DND-41 (cell line): ENCODE measurements at regions not wholly inside any gene's neighbourhood (a gene's known extent, or its start where the extent isn't known, plus 50 kb on each side); places are given as distances from the start of the nearest gene placed in this dataset.

Experiments
- ATAC-seq: fragments of 200-7000 bp; cut with Tn5 transposase; 3 replicates; pipeline ENCODE4 v1.9.1; 2021; ENCODE audit warnings: low read depth; ENCODE audit not compliant: insufficient read depth
- DNase-seq: peaks from one replicate; pipeline ENCODE4 v3.0.0-alpha.2; 2020
- H2AFZ ChIP-seq: 2 replicates; pipeline ENCODE4 v1.6.0; 2012; ENCODE audit warnings: low read depth, low read length
- H3K27ac ChIP-seq: 2 replicates; pipeline ENCODE4 v1.5.1; 2012; ENCODE audit warnings: low read length, inconsistent platforms
- H3K27me3 ChIP-seq: fragments of 200-600 bp; sonication (generic); 2 replicates; pipeline ENCODE4 v1.6.0; 2012; ENCODE audit warnings: low read length, mild to moderate bottlenecking, inconsistent platforms; ENCODE audit not compliant: insufficient read depth, poor library complexity
- H3K36me3 ChIP-seq: 2 replicates; pipeline ENCODE4 v1.5.1; 2012; ENCODE audit warnings: low read length, inconsistent platforms; ENCODE audit not compliant: insufficient read depth
- H3K4me1 ChIP-seq: 2 replicates; pipeline ENCODE4 v1.5.1; 2012; ENCODE audit warnings: mild to moderate bottlenecking, low read length; ENCODE audit not compliant: insufficient read depth
- H3K4me2 ChIP-seq: 2 replicates; pipeline ENCODE4 v1.6.0; 2012; ENCODE audit warnings: mild to moderate bottlenecking, moderate library complexity, low read length, inconsistent platforms; ENCODE audit not compliant: insufficient read depth
- H3K4me3 ChIP-seq, 2 experiments: fragments of 200-600 bp in 1 of 2; shearing (Covaris generic) in 1 of 2; 2 replicates each; pipeline ENCODE4 v1.5.1; 2012 to 2016; ENCODE audit warnings: inconsistent platforms in 2 of 2, low read length in 2 of 2, mild to moderate bottlenecking in 2 of 2, low read depth in 1 of 2, moderate library complexity in 1 of 2
- H3K79me2 ChIP-seq: 2 replicates; pipeline ENCODE4 v1.6.0; 2012; ENCODE audit warnings: low read length, inconsistent platforms; ENCODE audit not compliant: insufficient read depth
- H3K9ac ChIP-seq: 2 replicates; pipeline ENCODE4 v1.6.0; 2012; ENCODE audit warnings: low read depth, mild to moderate bottlenecking, inconsistent platforms, low read length, moderate library complexity
- H3K9me3 ChIP-seq: 2 replicates; pipeline ENCODE4 v1.5.1; 2012; ENCODE audit warnings: low read length, moderate library complexity, mild to moderate bottlenecking, inconsistent platforms; ENCODE audit not compliant: insufficient read depth, severe bottlenecking
- H4K20me1 ChIP-seq: 2 replicates; pipeline ENCODE4 v1.6.0; 2012; ENCODE audit warnings: low read length; ENCODE audit not compliant: insufficient read depth
- CTCF ChIP-seq: IDR thresholded peaks from 2 replicates; pipeline ENCODE4 v1.5.1; 2012; ENCODE audit warnings: borderline replicate concordance, low read length, moderate library complexity, mild to moderate bottlenecking; ENCODE audit not compliant: poor library complexity, severe bottlenecking; ENCODE audit errors: extremely low read depth
- EZH2 ChIP-seq: IDR thresholded peaks from 3 replicates; pipeline ENCODE4 v1.6.1; 2012; ENCODE audit warnings: borderline replicate concordance, low read depth, mild to moderate bottlenecking, moderate library complexity, low read length, inconsistent platforms; ENCODE audit not compliant: severe bottlenecking

DNA sequence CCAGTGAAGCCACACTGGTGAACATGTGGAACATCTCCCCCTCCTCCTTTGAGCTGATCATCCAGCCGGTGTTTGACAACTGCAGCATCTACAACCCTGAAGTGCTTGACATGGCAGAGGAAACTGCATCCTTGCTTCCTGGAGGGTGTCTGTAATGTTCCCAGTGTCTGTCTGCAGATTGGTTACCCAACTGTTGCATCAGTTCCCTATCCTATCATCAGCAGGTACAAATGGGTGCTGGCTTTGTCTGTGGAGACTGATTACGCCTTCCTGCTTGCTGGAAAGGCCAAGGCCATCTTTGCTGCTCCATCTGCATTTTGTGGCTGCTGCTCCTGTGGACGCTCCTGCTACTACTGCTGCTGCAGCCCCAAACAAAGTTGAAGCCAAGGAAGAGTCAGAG, 83.5 kb downstream of the SKA1 start:
- Histone ChIP-seq H3K27me3 (peaks cover 2% of the 10 kb centered on the region), H3K9ac (no peak overlapping the region), H3K4me1 (no peaks in the 10 kb centered on the region), H3K4me3 (no peak overlapping the region), H3K4me2 (no peak overlapping the region), H2AFZ (no peak overlapping the region), H4K20me1 (no peaks in the 10 kb centered on the region), H3K9me3 (no peaks in the 10 kb centered on the region), H3K79me2 (no peaks in the 10 kb centered on the region), H3K36me3 (no peaks in the 10 kb centered on the region), H3K27ac (no peak overlapping the region)
- no peak for TF ChIP-seq EZH2
- no peak for TF ChIP-seq CTCF
- ATAC-seq: no peak
- DNase-seq: no peak

DNA sequence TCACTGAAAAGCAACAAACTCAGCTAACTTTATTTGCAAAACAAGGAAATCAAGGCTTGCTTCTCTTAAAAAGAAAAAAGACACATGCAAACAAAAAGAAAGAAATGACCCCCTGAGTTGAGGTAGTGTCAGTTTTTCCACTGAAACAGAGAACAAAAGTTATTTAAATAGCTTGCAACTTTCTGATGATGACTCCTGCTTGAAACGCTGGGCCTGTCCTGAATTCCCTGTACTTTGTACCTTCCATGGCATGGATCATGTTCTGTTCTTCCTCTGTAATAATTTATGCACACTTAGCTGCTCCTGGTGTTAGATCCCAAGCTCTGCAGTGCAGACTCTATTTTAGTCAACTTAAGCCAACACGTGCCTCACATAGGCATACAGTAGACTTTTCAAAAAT, 84.0 kb downstream of the SKA1 start:
- no peaks in the 10 kb centered on the region for H3K4me1 ChIP-seq
- H4K20me1 ChIP-seq: no peaks in the 10 kb centered on the region
- H3K27ac ChIP-seq: no peak overlapping the region
- no peak overlapping the region for H3K9ac ChIP-seq
- H3K79me2 ChIP-seq: no peaks in the 10 kb centered on the region
- peaks cover 2% of the 10 kb centered on the region for H3K27me3 ChIP-seq
- DNase-seq: no peak
- no peak overlapping the region for H2AFZ ChIP-seq
- no peak overlapping the region for H3K4me2 ChIP-seq
- no peaks in the 10 kb centered on the region for H3K36me3 ChIP-seq
- TF ChIP-seq EZH2 (no peak), CTCF (no peak)
- no peaks in the 10 kb centered on the region for H3K9me3 ChIP-seq
- H3K4me3 ChIP-seq: no peak overlapping the region
- ATAC-seq: no peak

- H3K79me2 ChIP-seq: no peaks in the 10 kb centered on the region
- no peak for TF ChIP-seq EZH2
- no peak for TF ChIP-seq CTCF
- ATAC-seq (no peak), DNase-seq (no peak)
- no peaks in the 10 kb centered on the region for H3K36me3 ChIP-seq
- H3K4me3 ChIP-seq: no peak overlapping the region
- no peak overlapping the region for H2AFZ ChIP-seq
- no peak overlapping the region for H3K4me2 ChIP-seq
- H3K27ac ChIP-seq: no peak overlapping the region
- H3K9ac ChIP-seq: no peak overlapping the region
- H4K20me1 ChIP-seq: no peaks in the 10 kb centered on the region
- H3K9me3 ChIP-seq: no peaks in the 10 kb centered on the region
- H3K4me1 ChIP-seq: no peaks in the 10 kb centered on the region
- peaks cover 2% of the 10 kb centered on the region for H3K27me3 ChIP-seq
These were observed 85.2 kb downstream of the SKA1 start for GRCh38 chr18:50460062-50460461.

- DNase-seq (no peak), ATAC-seq (no peak)
- Histone ChIP-seq H4K20me1 (no peaks in the 10 kb centered on the region), H3K4me2 (no peak overlapping the region), H3K9me3 (no peaks in the 10 kb centered on the region), H3K36me3 (no peaks in the 10 kb centered on the region), H3K4me3 (no peak overlapping the region), H3K9ac (no peak overlapping the region), H2AFZ (no peak overlapping the region), H3K27me3 (peaks cover 2% of the 10 kb centered on the region), H3K4me1 (no peaks in the 10 kb centered on the region), H3K79me2 (no peaks in the 10 kb centered on the region), H3K27ac (no peak overlapping the region)
- TF ChIP-seq CTCF (no peak), EZH2 (no peak)
These were observed 85.9 kb downstream of the SKA1 start for GRCh38 chr18:50460716-50461115.
